Common myeloid progenitor, CD34-positive (primary cell): ENCODE measurements at regions not wholly inside any gene's neighbourhood (a gene's known extent, or its start where the extent isn't known, plus 50 kb on each side); places are given as distances from the start of the nearest gene placed in this dataset.
"Not testable (repeated sequence)": the region's sequence is repeated elsewhere in the genome, so short reads cannot be mapped to it uniquely, and the experiment has no call there.

Experiments used
- CTCF ChIA-PET: fragments of 350-600 bp; sonication (Branson Sonifier 250); formaldehyde crosslinking; loops from one replicate; lab custom pipeline; 2021; ENCODE audit warnings: antibody characterized with exemption; lab: Charles Lee
- POLR2A ChIA-PET: fragments of 350-600 bp; sonication (Branson Sonifier 250); formaldehyde crosslinking; loops from one replicate; lab custom pipeline; 2021; ENCODE audit warnings: antibody characterized with exemption; lab: Charles Lee
- DNase-seq, 3 donors: peaks; one replicate each; pipeline versions ENCODE4 v3.0.0 to v3.0.0-alpha.2; 2013
- H3K27ac ChIP-seq, 2 experiments: 1 replicate in 1 of 2; 2 replicates in 1 of 2; pipeline ENCODE4 v1.7.0; 2013; ENCODE audit warnings: inconsistent platforms in 2 of 2, low read length in 2 of 2, mild to moderate bottlenecking in 2 of 2, low read depth in 1 of 2, moderate library complexity in 1 of 2; ENCODE audit not compliant: severe bottlenecking in 2 of 2, insufficient read depth in 1 of 2, poor library complexity in 1 of 2
- H3K27me3 ChIP-seq, 5 experiments: replicated peaks in 2 of 5; 1 replicate in 3 of 5; 2 replicates in 2 of 5; pipeline versions ENCODE4 v1.6.1 to v1.7.0; 2013; ENCODE audit warnings: low read length in 4 of 5, mild to moderate bottlenecking in 2 of 5, moderate library complexity in 2 of 5, inconsistent platforms in 1 of 5; ENCODE audit not compliant: insufficient read depth in 5 of 5, control insufficient read depth in 4 of 5
- H3K36me3 ChIP-seq, 4 experiments: 1 replicate in 2 of 4; 2 replicates in 2 of 4; pipeline versions ENCODE4 v1.6.1 to v1.7.0; 2013; ENCODE audit warnings: low read length in 3 of 4, control low read depth in 1 of 4, mild to moderate bottlenecking in 1 of 4; ENCODE audit not compliant: control insufficient read depth in 4 of 4, insufficient read depth in 4 of 4
- H3K4me1 ChIP-seq, 4 experiments: 1 replicate in 3 of 4; 2 replicates in 1 of 4; pipeline versions ENCODE4 v1.6.1 to v1.7.1; 2013; ENCODE audit warnings: low read length in 3 of 4, mild to moderate bottlenecking in 3 of 4, control low read depth in 1 of 4, inconsistent platforms in 1 of 4, moderate library complexity in 1 of 4; ENCODE audit not compliant: control insufficient read depth in 4 of 4, insufficient read depth in 4 of 4; ENCODE audit errors: control extremely low read depth in 1 of 4
- H3K4me3 ChIP-seq, 7 experiments: 1 replicate in 4 of 7; 2 replicates in 3 of 7; pipeline versions ENCODE4 v1.5.1 to v1.7.0; 2013; ENCODE audit warnings: mild to moderate bottlenecking in 7 of 7, low read length in 6 of 7, moderate library complexity in 6 of 7, inconsistent platforms in 2 of 7, low read depth in 2 of 7, control low read depth in 1 of 7; ENCODE audit not compliant: insufficient read depth in 4 of 7, control insufficient read depth in 1 of 7; ENCODE audit errors: extremely low read depth in 1 of 7
- H3K9me3 ChIP-seq, 5 experiments: 1 replicate in 4 of 5; 2 replicates in 1 of 5; pipeline versions ENCODE4 v1.6.1 to v1.7.1; 2013; ENCODE audit warnings: low read length in 4 of 5, mild to moderate bottlenecking in 2 of 5, inconsistent platforms in 1 of 5, low read depth in 1 of 5, moderate library complexity in 1 of 5; ENCODE audit not compliant: control insufficient read depth in 4 of 5, insufficient read depth in 2 of 5; ENCODE audit errors: control extremely low read depth in 1 of 5
- WGBS: methylation state at CpG from one replicate; pipeline ENCODE4 v1.1.5; 2013; ENCODE audit not compliant: insufficient coverage; 5-methylcytosine and 5-hydroxymethylcytosine counted together

- H3K4me1 ChIP-seq, H3K27ac ChIP-seq, DNase-seq, H3K36me3 ChIP-seq, POLR2A ChIA-PET, CTCF ChIA-PET, H3K27me3 ChIP-seq, H3K4me3 ChIP-seq, H3K9me3 ChIP-seq: not testable (repeated sequence)
- no CpG with 5 or more reads among the region's 5 CpGs for WGBS
Observed at GRCh38 chr1:206331597-206331996, 128.3 kb downstream of the SRGAP2 start.

- H3K27me3 ChIP-seq, CTCF ChIA-PET, H3K4me1 ChIP-seq, H3K36me3 ChIP-seq, H3K9me3 ChIP-seq, POLR2A ChIA-PET, H3K27ac ChIP-seq, DNase-seq, H3K4me3 ChIP-seq: not testable (repeated sequence)
- WGBS: no CpG with 5 or more reads among the region's 13 CpGs
Observed at GRCh38 chr1:206333316-206333715, 130.0 kb downstream of the SRGAP2 start.

- H3K27me3 ChIP-seq, H3K4me1 ChIP-seq, H3K27ac ChIP-seq, CTCF ChIA-PET, H3K9me3 ChIP-seq, DNase-seq, H3K4me3 ChIP-seq, H3K36me3 ChIP-seq, POLR2A ChIA-PET: not testable (repeated sequence)
Observed at GRCh38 chr1:206333897-206334296, 130.6 kb downstream of the SRGAP2 start.

GRCh38 chr1:206334481-206334880 lies 131.1 kb downstream of the SRGAP2 start:
- H3K4me1 ChIP-seq, H3K27me3 ChIP-seq, H3K4me3 ChIP-seq, H3K36me3 ChIP-seq, CTCF ChIA-PET, H3K9me3 ChIP-seq, POLR2A ChIA-PET, DNase-seq, H3K27ac ChIP-seq: not testable (repeated sequence)
- no CpG with 5 or more reads among the region's 3 CpGs for WGBS

GRCh38 chr1:206335162-206335561 lies 131.8 kb downstream of the SRGAP2 start:
- CTCF ChIA-PET, POLR2A ChIA-PET, H3K9me3 ChIP-seq, H3K4me3 ChIP-seq, H3K27me3 ChIP-seq, H3K27ac ChIP-seq, DNase-seq, H3K4me1 ChIP-seq, H3K36me3 ChIP-seq: not testable (repeated sequence)

GRCh38 chr1:206335875-206336846 lies 132.8 kb downstream of the SRGAP2 start:
- H3K4me3 ChIP-seq, CTCF ChIA-PET, H3K27me3 ChIP-seq, POLR2A ChIA-PET, H3K27ac ChIP-seq, H3K4me1 ChIP-seq, H3K36me3 ChIP-seq, H3K9me3 ChIP-seq, DNase-seq: not testable (repeated sequence)
- WGBS: no CpG with 5 or more reads among the region's 10 CpGs

GRCh38 chr1:206337024-206337423 lies 133.3 kb upstream of the IKBKE start:
- CTCF ChIA-PET: not testable (repeated sequence)

More at GRCh38 chr1:206337024-206337423, 133.3 kb upstream of the IKBKE start:
- H3K4me1 ChIP-seq, H3K9me3 ChIP-seq, POLR2A ChIA-PET, H3K4me3 ChIP-seq, H3K27ac ChIP-seq, H3K27me3 ChIP-seq, DNase-seq, H3K36me3 ChIP-seq: not testable (repeated sequence)
- WGBS: no CpG with 5 or more reads among the region's 4 CpGs
